Astrocyte (in vitro differentiated cells and primary cell): ENCODE measurements at regions not wholly inside any gene's neighbourhood (a gene's known extent, or its start where the extent isn't known, plus 50 kb on each side); places are given as distances from the start of the nearest gene placed in this dataset.
"Not testable (repeated sequence)": the region's sequence is repeated elsewhere in the genome, so short reads cannot be mapped to it uniquely, and the experiment has no call there.

Experiments
- DNase-seq: peaks from one replicate; pipeline ENCODE4 v3.0.0-alpha.2; 2010; ENCODE audit warnings: low read depth
- FAIRE-seq: peaks from 2 replicates; lab custom pipeline; 2011; peaks lifted over from hg19 to GRCh38; lab: Jason Lieb, UNC
- H2AFZ ChIP-seq: 2 replicates; pipeline ENCODE4 v1.6.0; 2012; ENCODE audit warnings: low read depth, low read length, inconsistent platforms
- H3K27ac ChIP-seq: 2 replicates; pipeline ENCODE4 v1.5.1; 2011; ENCODE audit warnings: low read depth, low read length, inconsistent platforms
- H3K27me3 ChIP-seq: 2 replicates; pipeline ENCODE4 v1.6.0; 2011; ENCODE audit warnings: low read length, inconsistent platforms; ENCODE audit not compliant: insufficient read depth
- H3K36me3 ChIP-seq: 2 replicates; pipeline ENCODE4 v1.5.1; 2011; ENCODE audit warnings: low read length, inconsistent platforms; ENCODE audit not compliant: insufficient read depth
- H3K4me1 ChIP-seq: 2 replicates; pipeline ENCODE4 v1.5.1; 2011; ENCODE audit warnings: low read length, inconsistent platforms; ENCODE audit not compliant: insufficient read depth
- H3K4me2 ChIP-seq: 2 replicates; pipeline ENCODE4 v1.6.0; 2012; ENCODE audit warnings: low read length, inconsistent platforms
- H3K4me3 ChIP-seq: 2 replicates; pipeline ENCODE4 v1.5.1; 2011; ENCODE audit warnings: low read depth, mild to moderate bottlenecking, low read length, inconsistent platforms; ENCODE audit not compliant: insufficient read depth
- H3K79me2 ChIP-seq: 2 replicates; pipeline ENCODE4 v1.6.0; 2012; ENCODE audit warnings: mild to moderate bottlenecking, low read length, inconsistent platforms; ENCODE audit not compliant: insufficient read depth
- H3K9ac ChIP-seq: 2 replicates; pipeline ENCODE4 v1.6.0; 2012; ENCODE audit warnings: mild to moderate bottlenecking, low read length, inconsistent platforms
- H3K9me3 ChIP-seq: 2 replicates; pipeline ENCODE4 v1.5.1; 2012; ENCODE audit warnings: low read depth, mild to moderate bottlenecking, low read length, inconsistent platforms; ENCODE audit not compliant: insufficient read depth
- H4K20me1 ChIP-seq: 2 replicates; pipeline ENCODE4 v1.6.0; 2012; ENCODE audit warnings: low read length, inconsistent platforms; ENCODE audit not compliant: insufficient read depth
- H3K27ac Mint-ChIP-seq: one replicate; pipeline ENCODE4 v1.8.0; 2021; ENCODE audit warnings: mild to moderate bottlenecking, mixed read lengths; ENCODE audit not compliant: unreplicated experiment
- H3K27me3 Mint-ChIP-seq: one replicate; pipeline ENCODE4 v1.8.0; 2021; ENCODE audit warnings: low read depth, mixed read lengths; ENCODE audit not compliant: unreplicated experiment
- H3K36me3 Mint-ChIP-seq: one replicate; pipeline ENCODE4 v1.8.0; 2021; ENCODE audit warnings: low read depth, mixed read lengths; ENCODE audit not compliant: unreplicated experiment
- H3K4me1 Mint-ChIP-seq: one replicate; pipeline ENCODE4 v1.8.0; 2021; ENCODE audit warnings: low read depth, mixed read lengths; ENCODE audit not compliant: unreplicated experiment
- H3K4me3 Mint-ChIP-seq: one replicate; pipeline ENCODE4 v1.8.0; 2021; ENCODE audit warnings: mild to moderate bottlenecking, moderate library complexity, mixed read lengths; ENCODE audit not compliant: unreplicated experiment
- H3K9me3 Mint-ChIP-seq: one replicate; pipeline ENCODE4 v1.8.0; 2021; ENCODE audit warnings: mild to moderate bottlenecking, mixed read lengths; ENCODE audit not compliant: unreplicated experiment
- CTCF ChIP-seq: IDR thresholded peaks from 2 replicates; pipeline ENCODE4 v1.5.1; 2011; ENCODE audit warnings: low read depth, mild to moderate bottlenecking, inconsistent platforms, low read length, moderate library complexity; ENCODE audit not compliant: insufficient read depth
- EZH2 ChIP-seq: IDR thresholded peaks from 2 replicates; pipeline ENCODE4 v1.6.1; 2012; ENCODE audit warnings: mild to moderate bottlenecking, low read length, inconsistent platforms; ENCODE audit not compliant: insufficient read depth

DNA sequence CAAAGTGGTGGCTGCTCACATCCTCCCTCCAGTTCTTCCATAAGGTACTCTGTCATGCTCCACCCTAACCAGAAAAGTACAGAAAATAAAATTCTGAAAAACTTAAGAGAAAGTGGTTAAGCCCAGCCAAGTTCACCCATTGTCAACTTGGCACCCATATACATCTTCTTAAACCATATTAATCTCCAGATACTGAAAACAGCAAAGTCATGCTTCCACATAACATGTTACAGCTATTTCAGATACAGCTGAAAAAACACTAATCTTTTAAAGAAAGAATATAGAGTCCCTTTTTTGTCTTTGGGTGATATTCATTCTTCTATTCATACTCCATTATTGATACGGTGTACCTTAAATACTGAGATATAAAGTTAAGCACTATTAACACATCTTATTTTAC is 577.8 kb downstream of the KCNT2 start:
- FAIRE-seq: no peak

DNA sequence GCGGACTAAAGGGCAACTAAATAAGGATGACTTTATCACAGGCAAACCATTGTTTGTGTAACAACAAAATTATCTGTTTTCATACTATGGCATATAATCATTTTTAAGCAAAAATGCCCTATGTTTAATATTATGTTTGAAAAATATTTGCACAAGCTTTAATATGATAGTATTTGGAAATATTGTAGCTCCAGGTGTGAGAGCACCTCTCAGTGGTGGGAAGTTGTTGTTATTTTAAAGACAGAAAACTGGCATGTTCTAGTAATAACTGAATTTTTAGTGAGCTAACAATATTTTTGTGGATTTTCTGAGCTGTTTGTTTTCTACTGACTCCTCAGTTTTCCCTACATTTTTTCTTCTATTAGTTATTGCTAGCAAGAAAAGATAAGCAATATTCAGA is 578.8 kb downstream of the KCNT2 start:
- TF ChIP-seq CTCF (no peak), EZH2 (no peak)
- no peaks in the 10 kb centered on the region for H3K79me2 ChIP-seq
- H3K4me1 ChIP-seq: no peaks in the 10 kb centered on the region
- no peaks in the 10 kb centered on the region for H3K27me3 ChIP-seq
- no peak overlapping the region for H2AFZ ChIP-seq
- H4K20me1 ChIP-seq: no peaks in the 10 kb centered on the region
- FAIRE-seq (no peak), DNase-seq (no peak)
- Mint-ChIP-seq H3K4me3 (no peak overlapping the region), H3K27ac (no peak overlapping the region), H3K4me1 (no peaks in the 10 kb centered on the region), H3K27me3 (no peaks in the 10 kb centered on the region), H3K9me3 (no peaks in the 10 kb centered on the region), H3K36me3 (no peaks in the 10 kb centered on the region)
- no peak overlapping the region for H3K4me3 ChIP-seq
- no peak overlapping the region for H3K9ac ChIP-seq
- H3K4me2 ChIP-seq: no peak overlapping the region
- no peaks in the 10 kb centered on the region for H3K36me3 ChIP-seq
- no peaks in the 10 kb centered on the region for H3K9me3 ChIP-seq
- no peak overlapping the region for H3K27ac ChIP-seq

More for the DNA sequence above, 577.8 kb downstream of the KCNT2 start:
- no peak overlapping the region for H3K9ac ChIP-seq
- Mint-ChIP-seq H3K9me3 (no peaks in the 10 kb centered on the region), H3K36me3 (no peaks in the 10 kb centered on the region), H3K27ac (no peak overlapping the region), H3K4me1 (no peaks in the 10 kb centered on the region), H3K4me3 (no peak overlapping the region), H3K27me3 (no peaks in the 10 kb centered on the region)
- no peak for DNase-seq
- H3K9me3 ChIP-seq: no peaks in the 10 kb centered on the region
- no peak overlapping the region for H2AFZ ChIP-seq
- H3K4me3 ChIP-seq: no peak overlapping the region
- H3K79me2 ChIP-seq: no peaks in the 10 kb centered on the region
- TF ChIP-seq CTCF (no peak), EZH2 (no peak)
- no peak overlapping the region for H3K27ac ChIP-seq
- no peaks in the 10 kb centered on the region for H3K27me3 ChIP-seq
- no peaks in the 10 kb centered on the region for H3K4me1 ChIP-seq
- no peak overlapping the region for H3K4me2 ChIP-seq
- H4K20me1 ChIP-seq: no peaks in the 10 kb centered on the region
- no peaks in the 10 kb centered on the region for H3K36me3 ChIP-seq

GRCh38 chr1:196027127-196027526 is 581.1 kb downstream of the KCNT2 start:
- Mint-ChIP-seq H3K4me3 (no peak overlapping the region), H3K27me3 (no peaks in the 10 kb centered on the region), H3K9me3 (no peaks in the 10 kb centered on the region), H3K27ac (no peak overlapping the region), H3K4me1 (no peaks in the 10 kb centered on the region), H3K36me3 (no peaks in the 10 kb centered on the region)
- no peak overlapping the region for H3K4me2 ChIP-seq
- no peak overlapping the region for H3K9ac ChIP-seq
- H3K36me3 ChIP-seq: no peaks in the 10 kb centered on the region
- FAIRE-seq (no peak), DNase-seq (no peak)
- H3K27me3 ChIP-seq: no peaks in the 10 kb centered on the region
- no peaks in the 10 kb centered on the region for H3K79me2 ChIP-seq
- TF ChIP-seq EZH2: no peak
- no peak for TF ChIP-seq CTCF
- H4K20me1 ChIP-seq: no peaks in the 10 kb centered on the region
- H3K4me3 ChIP-seq: no peak overlapping the region
- H2AFZ ChIP-seq: no peak overlapping the region
- no peak overlapping the region for H3K27ac ChIP-seq
- H3K4me1 ChIP-seq: no peaks in the 10 kb centered on the region
- no peaks in the 10 kb centered on the region for H3K9me3 ChIP-seq

DNA sequence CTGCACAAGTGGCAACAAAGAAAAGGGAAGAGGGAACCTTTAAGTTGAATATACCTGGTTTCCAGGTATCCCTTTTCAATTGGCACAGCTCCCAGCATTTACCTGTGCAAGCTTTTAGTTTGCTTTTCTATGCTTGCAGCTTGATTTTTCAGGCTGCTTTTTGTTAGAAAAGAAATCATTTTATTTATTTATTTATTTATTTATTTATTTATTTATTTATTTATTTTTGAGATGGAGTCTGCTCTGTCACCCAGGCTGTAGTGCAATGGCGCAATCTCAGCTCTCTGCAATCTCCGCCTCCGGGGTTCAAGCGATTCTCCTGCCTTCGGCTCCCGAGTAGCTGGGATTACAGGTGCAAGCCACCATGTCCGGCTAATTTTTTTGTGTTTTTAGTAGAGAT is 587.1 kb downstream of the KCNT2 start:
- not testable (repeated sequence) for H3K27ac ChIP-seq, H3K79me2 ChIP-seq, H3K9me3 Mint-ChIP-seq, DNase-seq, H3K36me3 ChIP-seq, H3K27me3 ChIP-seq, H3K36me3 Mint-ChIP-seq, H2AFZ ChIP-seq, H4K20me1 ChIP-seq, FAIRE-seq, H3K27ac Mint-ChIP-seq, H3K4me3 Mint-ChIP-seq, H3K9me3 ChIP-seq, H3K4me2 ChIP-seq, H3K27me3 Mint-ChIP-seq, H3K4me3 ChIP-seq, H3K4me1 ChIP-seq, H3K4me1 Mint-ChIP-seq, H3K9ac ChIP-seq
